ENCODE measurements at regions not wholly inside any gene's neighbourhood (a gene's known extent, or its start where the extent isn't known, plus 50 kb on each side); places are given as distances from the start of the nearest gene placed in this dataset.
"Not testable (repeated sequence)": the region's sequence is repeated elsewhere in the genome, so short reads cannot be mapped to it uniquely, and the experiment has no call there.

DNA sequence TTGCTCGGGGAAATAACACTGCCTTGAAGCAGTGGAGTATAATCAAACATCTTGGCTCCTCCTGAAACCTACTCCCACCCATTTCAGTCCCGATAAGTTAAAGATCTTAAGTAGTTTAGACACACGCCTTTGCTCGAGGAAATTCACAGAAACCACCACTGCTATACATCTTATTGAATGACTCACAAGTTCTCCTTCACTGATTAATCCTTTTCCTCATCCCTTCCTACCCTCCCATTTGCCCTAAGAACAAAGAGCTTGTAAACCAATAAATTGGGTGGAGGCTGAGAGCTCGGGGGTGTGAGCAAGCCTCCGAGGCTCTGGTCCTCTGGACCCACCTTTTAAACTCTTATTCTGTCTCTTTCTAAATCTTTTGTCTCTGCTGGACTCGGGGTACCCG, 86.5 kb downstream of the XCL2 start:
- DNase-seq (ENCODE audit: low read depth in 1 of 2, low spot score in 1 of 2), result not testable (repeated sequence)

- DNase-seq (ENCODE audit: low read depth in 1 of 2, low spot score in 1 of 2), result no peak
These were observed 88.0 kb downstream of the XCL2 start for GRCh38 chr1:168455764-168456163.

- DNase-seq (ENCODE audit: low read depth in 1 of 2, low spot score in 1 of 2), result no peak
These were observed 89.5 kb downstream of the XCL2 start for GRCh38 chr1:168454211-168454815.

GRCh38 chr1:168453056-168453455, 90.7 kb downstream of the XCL2 start:
- DNase-seq (ENCODE audit: low read depth in 1 of 2, low spot score in 1 of 2), result no peak

DNA sequence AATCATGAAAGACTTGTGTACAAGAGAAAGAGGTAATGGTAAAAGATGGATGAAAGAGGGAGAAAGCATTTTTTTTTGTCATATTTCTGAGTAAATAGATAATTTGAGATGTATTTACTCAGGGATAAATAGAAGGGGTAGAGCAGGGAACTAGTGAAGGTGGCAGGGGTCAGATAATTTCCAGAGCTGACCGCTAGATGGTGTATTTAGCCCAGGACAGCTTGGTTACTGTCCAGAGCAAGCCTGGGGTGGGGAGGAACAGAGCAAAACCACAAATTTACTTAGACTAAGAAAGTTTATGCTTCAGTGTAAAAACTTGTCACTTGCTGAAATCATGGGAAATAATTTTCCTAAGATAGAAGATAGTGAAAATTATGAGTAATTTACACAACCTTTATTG, 91.5 kb downstream of the XCL2 start:
- DNase-seq (ENCODE audit: low read depth in 1 of 2, low spot score in 1 of 2), result no peak

DNA sequence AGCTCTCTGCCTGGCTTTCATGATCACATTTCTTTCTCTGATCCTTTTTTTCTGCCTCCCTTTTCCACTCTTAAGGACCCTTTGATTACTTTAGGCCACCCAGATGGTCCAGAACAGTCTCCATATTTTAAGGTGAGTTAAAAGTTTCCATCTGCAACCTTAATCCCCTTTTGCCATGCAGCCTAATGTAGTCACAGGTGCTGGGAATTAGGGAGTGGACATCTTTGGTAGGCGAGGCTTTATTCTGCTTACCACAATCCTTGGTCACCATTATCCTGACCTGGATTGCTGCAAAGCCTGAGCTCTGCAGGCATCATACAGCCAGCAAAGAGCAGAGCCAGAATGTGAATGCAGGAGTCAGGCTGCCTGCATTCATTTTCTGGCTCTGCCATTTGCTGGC, 95.9 kb downstream of the XCL2 start:
- no peak for DNase-seq (ENCODE audit: low read depth in 1 of 2, low spot score in 1 of 2)

GRCh38 chr1:168446081-168446480, 97.7 kb downstream of the XCL2 start:
- no peak for DNase-seq (ENCODE audit: low read depth in 1 of 2, low spot score in 1 of 2)

GRCh38 chr1:168443899-168444298, 99.9 kb downstream of the XCL2 start:
- no peak for DNase-seq (ENCODE audit: low read depth in 1 of 2, low spot score in 1 of 2)

- DNase-seq (ENCODE audit: low read depth in 1 of 2, low spot score in 1 of 2), result no peak
These were observed 100.4 kb downstream of the XCL2 start for GRCh38 chr1:168443356-168443755.

GRCh38 chr1:168442931-168443330, 100.9 kb downstream of the XCL2 start:
- DNase-seq (ENCODE audit: low read depth in 1 of 2, low spot score in 1 of 2), result no peak

GRCh38 chr1:168441745-168442144, 102.1 kb downstream of the XCL2 start:
- DNase-seq (ENCODE audit: low read depth in 1 of 2, low spot score in 1 of 2), result no peak

GRCh38 chr1:168439456-168440375, 104.1 kb downstream of the XCL2 start:
- peak; percentile 47 to 77 for DNase-seq (ENCODE audit: low read depth in 1 of 2, low spot score in 1 of 2)

GRCh38 chr1:168438626-168439025, 105.2 kb downstream of the XCL2 start:
- DNase-seq (ENCODE audit: low read depth in 1 of 2, low spot score in 1 of 2), result no peak

DNA sequence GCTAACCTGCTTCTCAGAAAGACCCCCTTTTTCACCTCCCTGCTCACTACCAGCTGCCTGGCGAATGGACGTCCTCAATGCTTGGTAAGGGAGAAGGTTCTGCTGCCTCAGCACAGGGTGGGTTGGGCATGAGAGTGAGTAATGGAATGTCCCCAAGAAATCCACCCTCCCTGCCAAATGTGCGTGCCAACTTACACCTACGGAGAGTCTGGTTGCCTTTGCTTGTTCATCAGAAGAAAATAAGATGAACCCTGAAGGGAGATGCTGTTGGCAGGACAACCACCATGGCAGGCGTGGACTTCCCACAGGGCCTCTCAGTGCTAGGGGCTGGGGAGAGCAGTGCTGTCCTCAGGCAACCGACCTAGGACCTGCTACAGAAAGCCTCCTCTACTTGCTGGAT, 106.0 kb downstream of the XCL2 start:
- no peak for DNase-seq (ENCODE audit: low read depth in 1 of 2, low spot score in 1 of 2)

- no peak for DNase-seq (ENCODE audit: low read depth in 1 of 2, low spot score in 1 of 2)
These were observed 108.4 kb downstream of the XCL2 start for GRCh38 chr1:168435439-168435838.

DNA sequence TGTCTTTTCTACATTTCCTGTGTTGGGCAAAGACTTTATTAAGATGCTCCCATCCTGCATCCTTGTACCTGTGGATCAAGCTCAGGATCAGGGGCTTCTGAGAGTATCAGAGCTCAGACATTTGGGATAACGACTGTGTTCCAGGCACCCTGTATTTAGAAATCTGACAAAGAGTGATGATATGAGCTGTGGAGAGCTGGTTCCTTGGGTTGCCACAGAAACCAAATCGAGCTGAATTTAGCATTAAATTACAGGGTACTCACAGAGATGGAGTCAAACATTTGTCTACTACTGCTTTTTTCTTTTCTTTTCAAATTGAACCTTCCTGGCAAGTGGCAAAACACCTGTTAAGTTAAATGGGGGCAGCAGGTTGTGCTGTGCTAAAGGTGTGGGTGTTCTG, 110.6 kb downstream of the XCL2 start:
- no peak for DNase-seq (ENCODE audit: low read depth in 1 of 2, low spot score in 1 of 2)

GRCh38 chr1:168431882-168432281, 111.9 kb downstream of the XCL2 start:
- DNase-seq (ENCODE audit: low read depth in 1 of 2, low spot score in 1 of 2), result no peak

DNA sequence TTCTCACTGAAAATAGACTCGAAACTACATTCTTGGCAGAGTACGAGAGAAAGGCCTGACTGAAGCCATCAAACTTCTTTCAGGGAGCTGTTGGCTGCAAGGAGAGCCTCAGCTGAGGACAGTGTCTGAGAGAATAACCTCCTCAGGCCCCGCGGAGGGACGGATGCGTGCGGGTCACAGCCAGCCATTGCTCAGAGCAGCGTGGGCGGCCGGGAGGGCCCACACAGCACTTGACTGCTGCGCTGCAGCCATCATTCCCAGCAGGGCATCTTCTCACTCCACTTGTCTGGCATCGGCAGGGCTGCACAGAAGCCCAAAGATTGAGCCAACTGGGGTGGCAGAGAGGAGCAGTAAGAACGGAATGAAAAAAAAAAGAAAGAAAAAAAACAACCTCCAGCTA, 113.5 kb downstream of the XCL2 start:
- DNase-seq (ENCODE audit: low read depth in 1 of 2, low spot score in 1 of 2), result no peak

GRCh38 chr1:168428063-168428731, 115.6 kb downstream of the XCL2 start:
- no peak for DNase-seq (ENCODE audit: low read depth in 1 of 2, low spot score in 1 of 2)

- DNase-seq (ENCODE audit: low read depth in 1 of 2, low spot score in 1 of 2), result no peak
These were observed 116.7 kb downstream of the XCL2 start for GRCh38 chr1:168427051-168427450.

- no peak for DNase-seq (ENCODE audit: low read depth in 1 of 2, low spot score in 1 of 2)
These were observed 119.5 kb downstream of the XCL2 start for GRCh38 chr1:168424281-168424680.

DNA sequence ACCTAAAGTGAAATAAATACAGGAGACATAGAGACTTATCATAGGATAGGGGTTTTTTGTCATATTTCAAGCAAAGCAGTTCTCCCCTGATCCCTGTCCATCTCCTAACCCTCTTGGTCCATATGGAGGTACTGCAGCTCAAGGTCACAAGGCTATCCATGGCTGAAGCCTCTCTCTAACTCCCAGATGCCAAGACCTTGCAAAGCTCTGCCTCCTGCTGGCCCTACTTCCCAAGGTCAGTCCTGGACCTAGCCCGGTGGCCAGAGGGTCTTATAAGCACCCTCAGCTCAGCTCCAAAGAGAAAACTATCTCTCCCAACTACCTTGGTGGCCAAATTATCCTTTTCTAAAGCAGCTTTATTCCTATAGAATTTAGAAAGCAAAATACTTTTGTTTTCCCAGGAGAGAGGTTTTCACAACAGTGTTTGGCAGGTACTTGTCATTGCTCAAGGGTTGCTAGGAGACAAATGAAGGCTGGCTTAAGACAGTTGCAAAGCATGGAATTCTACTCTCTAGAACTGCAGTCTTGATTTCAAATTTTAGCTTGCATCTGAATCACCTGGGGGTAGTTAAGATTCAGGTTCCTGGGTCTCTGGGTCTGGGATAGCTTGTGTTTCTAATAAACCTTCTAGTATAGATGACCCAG, 121.5 kb downstream of the XCL2 start:
- no peak for DNase-seq (ENCODE audit: low read depth in 1 of 2, low spot score in 1 of 2)
